ENCODE measurements at regions not wholly inside any gene's neighbourhood (a gene's known extent, or its start where the extent isn't known, plus 50 kb on each side); places are given as distances from the start of the nearest gene placed in this dataset.

DNA sequence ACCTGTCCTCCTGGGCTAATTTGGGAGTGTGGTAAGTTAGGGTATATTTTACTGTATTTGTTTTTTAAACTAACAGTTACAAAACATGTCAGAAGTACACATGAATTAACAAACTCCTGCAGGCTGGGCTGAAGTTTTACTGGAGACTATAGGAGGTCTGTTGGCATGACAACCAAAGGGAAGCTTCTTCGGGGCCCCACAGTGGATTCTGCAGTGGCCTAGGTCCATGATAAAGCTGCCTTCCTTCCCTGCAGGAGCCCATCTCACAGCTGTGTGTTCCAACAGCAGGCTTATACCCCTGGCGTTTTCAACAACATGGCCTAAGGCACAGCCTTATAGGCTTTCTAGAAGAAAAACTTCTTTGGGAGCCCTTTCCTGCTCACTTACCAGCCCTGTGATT, 128.0 kb upstream of the SETBP1 start:
- TF ChIP-seq, protein P1, sequence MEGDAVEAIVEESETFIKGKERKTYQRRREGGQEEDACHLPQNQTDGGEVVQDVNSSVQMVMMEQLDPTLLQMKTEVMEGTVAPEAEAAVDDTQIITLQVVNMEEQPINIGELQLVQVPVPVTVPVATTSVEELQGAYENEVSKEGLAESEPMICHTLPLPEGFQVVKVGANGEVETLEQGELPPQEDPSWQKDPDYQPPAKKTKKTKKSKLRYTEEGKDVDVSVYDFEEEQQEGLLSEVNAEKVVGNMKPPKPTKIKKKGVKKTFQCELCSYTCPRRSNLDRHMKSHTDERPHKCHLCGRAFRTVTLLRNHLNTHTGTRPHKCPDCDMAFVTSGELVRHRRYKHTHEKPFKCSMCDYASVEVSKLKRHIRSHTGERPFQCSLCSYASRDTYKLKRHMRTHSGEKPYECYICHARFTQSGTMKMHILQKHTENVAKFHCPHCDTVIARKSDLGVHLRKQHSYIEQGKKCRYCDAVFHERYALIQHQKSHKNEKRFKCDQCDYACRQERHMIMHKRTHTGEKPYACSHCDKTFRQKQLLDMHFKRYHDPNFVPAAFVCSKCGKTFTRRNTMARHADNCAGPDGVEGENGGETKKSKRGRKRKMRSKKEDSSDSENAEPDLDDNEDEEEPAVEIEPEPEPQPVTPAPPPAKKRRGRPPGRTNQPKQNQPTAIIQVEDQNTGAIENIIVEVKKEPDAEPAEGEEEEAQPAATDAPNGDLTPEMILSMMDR (conservative IDR thresholded peaks at IDR 0.05; ENCODE audit: low read depth, low read length), result no peak
- TF ChIP-seq EZH2 (IDR thresholded peaks at IDR 0.05; ENCODE audit: borderline replicate concordance, low read depth, low read length, poor library complexity, severe bottlenecking), result no peak

Data from A673 (cell line).